ENCODE measurements at regions not wholly inside any gene's neighbourhood (a gene's known extent, or its start where the extent isn't known, plus 50 kb on each side); places are given as distances from the start of the nearest gene placed in this dataset.

- no peak for TF ChIP-seq ELF4 (IDR thresholded peaks at IDR 0.05)
- TF ChIP-seq BHLHE40 (IDR thresholded peaks at IDR 0.05; ENCODE audit: borderline replicate concordance), result no peak
- TF ChIP-seq FOXM1 (IDR thresholded peaks at IDR 0.05; ENCODE audit: borderline replicate concordance), result no peak
- no peak for TF ChIP-seq LEF1 (IDR thresholded peaks at IDR 0.05; ENCODE audit: borderline replicate concordance)
- no peak for TF ChIP-seq FOXK2 (IDR thresholded peaks at IDR 0.05)
- TF ChIP-seq SUZ12 (IDR thresholded peaks at IDR 0.05), result no peak
- no peak for TF ChIP-seq TARDBP (IDR thresholded peaks at IDR 0.05)
- no peak for TF ChIP-seq ZNF384 (IDR thresholded peaks at IDR 0.05)
- TF ChIP-seq SP1 (IDR thresholded peaks at IDR 0.05), result no peak
- TF ChIP-seq NFRKB (IDR thresholded peaks at IDR 0.05), result no peak
- no peak for TF ChIP-seq ARNT (IDR thresholded peaks at IDR 0.05)
- TF ChIP-seq FOXA1 (IDR thresholded peaks at IDR 0.05), result no peak
- no peak for TF ChIP-seq L3MBTL2 (conservative IDR thresholded peaks at IDR 0.05)
These were observed 1564.9 kb downstream of the OLFM4 start for GRCh38 chr13:54593504-54593903.
